ENCODE measurements at regions not wholly inside any gene's neighbourhood (a gene's known extent, or its start where the extent isn't known, plus 50 kb on each side); places are given as distances from the start of the nearest gene placed in this dataset.

DNA sequence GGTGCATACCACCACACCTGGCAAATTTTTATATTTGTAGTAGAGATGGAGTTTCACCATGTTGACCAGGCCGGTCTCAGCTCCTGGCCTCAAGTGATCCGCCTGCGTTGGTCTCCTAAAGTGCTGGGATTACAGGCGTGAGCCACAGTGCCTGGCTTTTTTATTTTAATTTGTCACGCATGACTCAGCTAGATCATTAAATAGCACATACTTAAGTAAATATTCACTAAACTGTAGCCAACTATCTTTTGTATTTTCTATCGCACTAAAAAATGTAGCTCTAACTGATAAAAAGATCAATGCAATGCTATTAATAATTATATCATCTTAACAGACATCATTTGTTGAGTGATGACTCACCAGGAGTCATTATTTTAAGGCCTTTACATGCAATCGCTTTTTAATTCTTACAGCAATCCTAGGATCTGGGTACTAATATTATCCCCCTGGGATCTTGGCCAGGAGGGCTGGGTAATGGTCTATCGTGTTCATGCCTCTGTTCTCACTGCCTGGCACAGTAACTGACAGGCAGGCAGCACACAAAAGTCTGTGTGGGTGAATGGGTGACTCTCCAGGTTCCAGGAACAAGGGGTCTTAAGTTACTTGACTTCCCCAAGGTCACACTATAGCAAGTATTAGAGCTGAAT, 693.5 kb upstream of the EEF2KMT start:
- H3K27me3 ChIP-seq (ENCODE audit: insufficient read depth, insufficient read length): no peaks in the 10 kb centered on the region

DNA sequence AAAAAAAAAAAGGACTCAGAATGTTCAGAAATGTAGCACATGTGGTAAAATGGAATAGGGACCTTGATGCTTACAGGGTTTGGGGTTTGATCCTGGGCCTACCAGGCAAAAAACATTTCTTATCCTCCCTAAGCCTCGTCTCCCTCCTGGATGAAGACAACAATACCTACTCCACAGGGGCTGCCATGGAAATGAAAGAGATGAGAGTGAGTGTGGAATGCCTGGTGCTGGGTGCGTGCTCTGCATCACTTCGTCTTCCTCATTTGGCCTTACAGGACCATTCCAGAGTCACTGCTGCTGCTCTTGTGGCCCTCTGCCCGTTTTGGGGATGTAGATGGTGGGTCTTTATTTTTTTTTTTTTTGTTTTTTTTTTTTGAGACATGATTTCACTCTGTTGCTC, 692.9 kb upstream of the EEF2KMT start:
- Histone ChIP-seq H3K36me3 (ENCODE audit: insufficient read depth, insufficient read length, low read length) (no peaks in the 10 kb centered on the region), H3K9ac (ENCODE audit: insufficient read length, low read depth) (no peak overlapping the region), H3K27me3 (ENCODE audit: insufficient read depth, insufficient read length) (no peaks in the 10 kb centered on the region), H3K4me3 (ENCODE audit: insufficient read length, low read depth) (no peak overlapping the region), H3K4me1 (ENCODE audit: insufficient read depth, insufficient read length) (peaks cover 5% of the 10 kb centered on the region), H3K9me3 (ENCODE audit: insufficient read depth, low read length) (no peaks in the 10 kb centered on the region)
- TF ChIP-seq YY1 (IDR thresholded peaks at IDR 0.05; ENCODE audit: insufficient read depth, insufficient read length) (no peak), SUZ12 (IDR thresholded peaks at IDR 0.05; ENCODE audit: extremely low read depth, insufficient read depth, insufficient read length) (no peak), ZNF274 (IDR thresholded peaks at IDR 0.05; ENCODE audit: low read depth, low read length) (no peak)
- no peak for DNase-seq (ENCODE audit: low read depth, low spot score)

More for the DNA sequence above, 693.5 kb upstream of the EEF2KMT start:
- H3K9me3 ChIP-seq (ENCODE audit: insufficient read depth, low read length): no peaks in the 10 kb centered on the region
- no peak overlapping the region for H3K4me3 ChIP-seq (ENCODE audit: insufficient read length, low read depth)
- H3K9ac ChIP-seq (ENCODE audit: insufficient read length, low read depth): no peak overlapping the region
- DNase-seq (ENCODE audit: low read depth, low spot score): no peak
- no peaks in the 10 kb centered on the region for H3K36me3 ChIP-seq (ENCODE audit: insufficient read depth, insufficient read length, low read length)
- H3K4me1 ChIP-seq (ENCODE audit: insufficient read depth, insufficient read length): peaks cover 5% of the 10 kb centered on the region
- TF ChIP-seq YY1 (IDR thresholded peaks at IDR 0.05; ENCODE audit: insufficient read depth, insufficient read length): no peak
- no peak for TF ChIP-seq SUZ12 (IDR thresholded peaks at IDR 0.05; ENCODE audit: extremely low read depth, insufficient read depth, insufficient read length)
- no peak for TF ChIP-seq ZNF274 (IDR thresholded peaks at IDR 0.05; ENCODE audit: low read depth, low read length)

DNA sequence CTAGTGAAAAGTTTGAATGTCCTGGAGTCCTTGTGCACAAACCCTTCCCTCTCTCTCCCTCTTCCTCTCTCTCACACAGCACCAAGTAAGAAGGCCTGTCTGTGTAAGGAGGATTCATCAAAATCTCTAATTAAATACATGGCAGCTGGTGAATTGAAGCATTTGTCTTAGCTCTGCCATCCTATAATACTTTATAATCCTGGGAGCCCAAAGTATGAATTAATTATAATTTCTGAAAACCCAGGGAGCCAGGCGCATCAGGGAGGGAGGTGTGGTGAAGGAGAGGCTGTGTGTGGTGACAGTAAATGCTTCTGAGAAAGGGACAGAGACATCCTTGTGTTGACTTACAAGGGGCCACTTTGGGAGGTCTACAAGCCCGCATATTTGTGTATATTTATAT, 691.4 kb upstream of the EEF2KMT start:
- Histone ChIP-seq H3K9ac (ENCODE audit: insufficient read length, low read depth) (no peak overlapping the region), H3K4me3 (ENCODE audit: insufficient read length, low read depth) (no peak overlapping the region), H3K27me3 (ENCODE audit: insufficient read depth, insufficient read length) (no peaks in the 10 kb centered on the region), H3K36me3 (ENCODE audit: insufficient read depth, insufficient read length, low read length) (no peaks in the 10 kb centered on the region), H3K9me3 (ENCODE audit: insufficient read depth, low read length) (no peaks in the 10 kb centered on the region), H3K4me1 (ENCODE audit: insufficient read depth, insufficient read length) (peaks cover 5% of the 10 kb centered on the region)
- TF ChIP-seq YY1 (IDR thresholded peaks at IDR 0.05; ENCODE audit: insufficient read depth, insufficient read length): no peak
- DNase-seq (ENCODE audit: low read depth, low spot score): no peak

DNA sequence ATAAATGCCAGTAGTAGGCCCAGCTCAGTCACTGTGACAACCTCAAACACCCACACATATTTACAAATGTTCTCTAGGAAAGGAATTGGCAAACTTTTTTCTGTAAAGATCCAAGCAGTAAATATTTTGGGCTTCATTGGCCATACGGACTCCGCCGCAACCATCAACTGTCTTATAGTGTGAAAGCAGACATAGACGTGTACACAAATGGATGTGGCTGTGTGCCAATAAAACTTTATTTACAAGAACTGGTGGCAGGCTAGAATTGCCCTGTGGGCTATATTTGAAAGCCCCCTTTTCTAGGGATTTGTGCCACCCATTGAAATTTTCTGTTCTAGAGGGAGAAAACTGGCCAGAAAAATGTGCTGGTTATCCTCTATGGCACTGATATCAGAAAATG, 683.8 kb upstream of the EEF2KMT start:
- Histone ChIP-seq H3K9ac (ENCODE audit: insufficient read length, low read depth) (no peak overlapping the region), H3K36me3 (ENCODE audit: insufficient read depth, insufficient read length, low read length) (no peaks in the 10 kb centered on the region), H3K4me3 (ENCODE audit: insufficient read length, low read depth) (no peak overlapping the region), H3K9me3 (ENCODE audit: insufficient read depth, low read length) (no peaks in the 10 kb centered on the region; the same call in 1 of the 2 replicates), H3K27me3 (ENCODE audit: insufficient read depth, insufficient read length) (no peaks in the 10 kb centered on the region), H3K4me1 (ENCODE audit: insufficient read depth, insufficient read length) (no peaks in the 10 kb centered on the region)
- TF ChIP-seq ZNF274 (IDR thresholded peaks at IDR 0.05; ENCODE audit: low read depth, low read length): no peak
- TF ChIP-seq YY1 (IDR thresholded peaks at IDR 0.05; ENCODE audit: insufficient read depth, insufficient read length): no peak
- TF ChIP-seq SUZ12 (IDR thresholded peaks at IDR 0.05; ENCODE audit: extremely low read depth, insufficient read depth, insufficient read length): no peak
- DNase-seq (ENCODE audit: low read depth, low spot score): no peak

DNA sequence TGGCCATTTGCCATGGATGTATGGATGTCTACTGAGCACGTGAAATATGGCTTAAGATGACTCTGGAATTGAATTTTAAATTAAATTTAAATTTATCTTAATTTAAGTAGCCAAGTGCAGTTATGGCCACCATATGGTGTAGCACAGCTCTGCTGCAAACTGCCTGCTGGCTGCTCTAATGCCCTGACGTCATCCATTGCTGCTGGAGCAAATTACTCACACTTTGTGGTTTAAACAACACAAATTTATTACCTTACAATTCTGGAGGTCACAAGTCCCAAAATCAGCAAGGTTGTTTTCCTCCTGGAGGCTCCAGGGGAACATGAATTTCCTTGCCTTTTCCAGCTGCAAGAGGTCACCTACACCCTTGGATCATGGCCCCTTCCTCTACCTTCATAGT, 679.3 kb upstream of the EEF2KMT start:
- H3K4me3 ChIP-seq (ENCODE audit: insufficient read length, low read depth): no peak overlapping the region
- no peak for DNase-seq (ENCODE audit: low read depth, low spot score)
- H3K36me3 ChIP-seq (ENCODE audit: insufficient read depth, insufficient read length, low read length): no peaks in the 10 kb centered on the region
- H3K9me3 ChIP-seq (ENCODE audit: insufficient read depth, low read length): no peaks in the 10 kb centered on the region
- no peaks in the 10 kb centered on the region for H3K4me1 ChIP-seq (ENCODE audit: insufficient read depth, insufficient read length)
- H3K9ac ChIP-seq (ENCODE audit: insufficient read length, low read depth): no peak overlapping the region
- TF ChIP-seq ZNF274 (IDR thresholded peaks at IDR 0.05; ENCODE audit: low read depth, low read length) (no peak), YY1 (IDR thresholded peaks at IDR 0.05; ENCODE audit: insufficient read depth, insufficient read length) (no peak), SUZ12 (IDR thresholded peaks at IDR 0.05; ENCODE audit: extremely low read depth, insufficient read depth, insufficient read length) (no peak)
- H3K27me3 ChIP-seq (ENCODE audit: insufficient read depth, insufficient read length): no peaks in the 10 kb centered on the region

DNA sequence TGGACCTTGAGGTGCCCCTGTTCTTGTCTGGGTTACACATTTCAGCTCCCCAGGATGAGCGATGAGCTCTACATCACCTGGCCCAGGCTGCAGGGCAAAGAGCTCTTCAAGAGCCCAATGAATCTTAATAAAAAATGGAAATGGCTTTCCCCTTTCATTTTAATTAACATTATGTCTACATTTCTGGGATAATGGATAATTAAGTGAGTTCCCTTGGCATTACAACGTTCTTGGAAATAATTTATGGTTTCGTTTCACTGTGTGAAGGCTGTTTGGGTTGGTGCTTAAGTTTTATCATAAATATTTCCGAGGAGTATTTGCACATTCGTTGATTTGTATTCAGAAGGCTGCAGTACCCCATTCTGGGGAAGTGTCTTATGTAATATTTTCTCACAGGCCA, 678.3 kb upstream of the EEF2KMT start:
- Histone ChIP-seq H3K9ac (ENCODE audit: insufficient read length, low read depth) (no peak overlapping the region), H3K36me3 (ENCODE audit: insufficient read depth, insufficient read length, low read length) (no peaks in the 10 kb centered on the region), H3K27me3 (ENCODE audit: insufficient read depth, insufficient read length) (no peaks in the 10 kb centered on the region), H3K4me1 (ENCODE audit: insufficient read depth, insufficient read length) (no peaks in the 10 kb centered on the region), H3K4me3 (ENCODE audit: insufficient read length, low read depth) (no peak overlapping the region), H3K9me3 (ENCODE audit: insufficient read depth, low read length) (no peaks in the 10 kb centered on the region)
- TF ChIP-seq ZNF274 (IDR thresholded peaks at IDR 0.05; ENCODE audit: low read depth, low read length) (no peak), SUZ12 (IDR thresholded peaks at IDR 0.05; ENCODE audit: extremely low read depth, insufficient read depth, insufficient read length) (no peak), YY1 (IDR thresholded peaks at IDR 0.05; ENCODE audit: insufficient read depth, insufficient read length) (no peak)
- no peak for DNase-seq (ENCODE audit: low read depth, low spot score)

DNA sequence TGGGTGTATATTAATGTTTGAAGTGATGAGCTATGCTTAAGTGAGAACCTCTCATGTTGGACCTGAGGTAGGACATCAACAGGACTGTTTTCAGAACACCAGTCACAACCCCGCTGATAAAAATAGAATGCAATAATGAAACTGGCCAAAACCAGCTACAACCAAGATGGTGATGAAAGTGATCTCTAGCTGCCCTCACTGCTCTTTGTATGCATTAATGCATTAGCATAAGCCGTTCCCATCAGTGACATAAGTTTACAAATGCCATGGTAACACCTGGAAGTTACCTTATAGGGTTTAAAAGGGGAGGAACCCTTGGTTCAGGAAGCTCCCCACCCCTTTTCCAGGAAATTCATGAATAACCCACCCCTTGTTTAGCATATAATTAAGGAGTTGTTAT, 672.5 kb upstream of the EEF2KMT start:
- Histone ChIP-seq H3K9ac (ENCODE audit: insufficient read length, low read depth) (no peak overlapping the region), H3K4me1 (ENCODE audit: insufficient read depth, insufficient read length) (no peaks in the 10 kb centered on the region), H3K4me3 (ENCODE audit: insufficient read length, low read depth) (no peak overlapping the region), H3K27me3 (ENCODE audit: insufficient read depth, insufficient read length) (no peaks in the 10 kb centered on the region), H3K9me3 (ENCODE audit: insufficient read depth, low read length) (no peaks in the 10 kb centered on the region), H3K36me3 (ENCODE audit: insufficient read depth, insufficient read length, low read length) (no peaks in the 10 kb centered on the region)
- DNase-seq (ENCODE audit: low read depth, low spot score): no peak
- TF ChIP-seq SUZ12 (IDR thresholded peaks at IDR 0.05; ENCODE audit: extremely low read depth, insufficient read depth, insufficient read length): no peak
- TF ChIP-seq ZNF274 (IDR thresholded peaks at IDR 0.05; ENCODE audit: low read depth, low read length): no peak
- TF ChIP-seq YY1 (IDR thresholded peaks at IDR 0.05; ENCODE audit: insufficient read depth, insufficient read length): no peak
